DMS79 (cell line): ENCODE measurements at regions not wholly inside any gene's neighbourhood (a gene's known extent, or its start where the extent isn't known, plus 50 kb on each side); places are given as distances from the start of the nearest gene placed in this dataset.

ENCODE experiments used
- DNase-seq: peaks from one replicate; lab custom pipeline; 2025; lab: John Stamatoyannopoulos, UW

DNA sequence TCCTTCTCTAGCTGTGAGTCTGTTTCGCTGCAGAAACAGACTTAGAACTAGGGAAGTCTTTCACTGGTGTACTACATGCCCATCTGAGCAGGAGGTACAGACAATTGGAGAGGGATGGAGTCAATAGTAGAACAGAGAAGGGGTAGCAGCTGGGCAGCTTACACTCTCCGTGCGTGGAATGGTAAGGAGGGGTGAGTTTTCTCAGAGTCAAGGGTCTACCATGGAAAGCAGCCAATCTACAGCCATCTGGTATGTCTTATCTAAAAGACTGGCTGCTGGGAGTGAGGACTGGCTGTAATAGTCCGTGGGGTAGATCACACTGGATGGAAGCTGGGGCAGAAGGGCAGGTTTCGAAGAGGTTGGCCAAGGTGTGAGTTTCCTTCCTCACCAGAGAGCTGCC lies 137.3 kb upstream of the TENM4 start:
- no peak for DNase-seq

DNA sequence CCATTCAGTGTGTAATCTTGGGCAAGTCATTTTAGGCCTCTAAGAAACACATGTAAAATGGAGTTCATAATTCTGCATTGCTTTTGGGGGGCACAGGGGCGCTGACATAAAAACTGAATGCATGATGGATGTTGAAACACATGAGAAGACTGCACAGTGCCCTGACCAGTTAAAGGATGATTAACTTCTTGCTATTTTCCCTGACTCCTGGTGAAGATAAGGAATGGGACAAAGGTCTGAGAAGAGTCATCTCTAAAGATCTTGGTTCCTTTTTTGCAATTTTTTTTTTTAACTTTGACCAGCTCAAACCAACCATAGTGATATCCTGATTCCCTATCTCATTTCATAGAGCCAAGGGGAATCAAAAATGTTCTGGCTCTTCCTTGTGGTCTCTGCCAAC lies 134.9 kb upstream of the TENM4 start:
- no peak for DNase-seq

DNA sequence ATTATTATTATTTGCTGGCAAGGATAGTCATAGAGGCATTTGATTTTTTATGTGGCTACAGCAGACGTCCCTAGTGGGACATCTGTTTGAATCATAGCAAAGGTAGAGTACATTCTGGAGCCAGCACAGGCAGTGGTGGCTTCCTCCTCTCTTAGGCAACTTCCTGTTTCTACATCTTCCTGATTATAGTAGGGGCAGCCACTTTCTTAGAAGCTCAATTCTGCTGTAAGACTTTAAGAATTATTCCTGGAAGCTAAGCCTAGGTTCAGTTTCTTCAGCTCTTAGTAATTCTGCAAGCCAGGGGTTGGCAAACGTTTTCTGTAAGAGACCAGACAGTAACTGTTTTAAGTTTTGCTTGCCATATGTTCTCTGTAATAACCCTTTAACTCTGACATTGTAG lies 129.3 kb upstream of the TENM4 start:
- no peak for DNase-seq

DNA sequence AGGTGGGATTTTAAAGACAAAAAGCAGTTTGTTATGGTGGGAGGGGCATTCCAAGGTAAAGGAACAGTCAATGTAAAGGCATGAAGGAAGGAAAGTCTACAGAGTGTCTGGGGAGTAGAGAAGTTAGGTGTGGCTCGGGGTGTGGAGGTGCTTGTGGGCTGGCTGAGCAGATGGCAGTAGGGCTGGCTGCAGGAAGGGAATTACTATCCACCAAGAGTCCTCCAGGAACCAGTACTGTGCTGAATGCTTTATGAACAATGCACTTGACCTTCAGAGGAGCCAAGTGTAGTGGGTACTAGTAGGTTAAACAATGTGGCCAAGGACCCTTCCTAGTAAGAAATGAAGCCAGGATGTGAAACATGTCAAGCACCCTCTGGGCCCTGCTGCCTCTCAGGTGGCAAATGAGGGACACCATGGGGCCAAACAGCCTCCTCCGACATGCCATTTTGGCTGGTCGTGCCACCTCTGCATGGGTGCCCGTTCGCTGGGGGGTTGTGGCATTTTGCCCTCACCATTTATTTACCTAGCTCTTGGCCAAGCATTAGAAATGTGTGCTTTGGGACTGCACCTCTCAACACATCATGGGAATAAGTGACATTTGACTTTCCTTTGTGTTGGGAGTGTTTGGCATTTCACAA lies 123.6 kb upstream of the TENM4 start:
- peak; percentile 12 for DNase-seq

DNA sequence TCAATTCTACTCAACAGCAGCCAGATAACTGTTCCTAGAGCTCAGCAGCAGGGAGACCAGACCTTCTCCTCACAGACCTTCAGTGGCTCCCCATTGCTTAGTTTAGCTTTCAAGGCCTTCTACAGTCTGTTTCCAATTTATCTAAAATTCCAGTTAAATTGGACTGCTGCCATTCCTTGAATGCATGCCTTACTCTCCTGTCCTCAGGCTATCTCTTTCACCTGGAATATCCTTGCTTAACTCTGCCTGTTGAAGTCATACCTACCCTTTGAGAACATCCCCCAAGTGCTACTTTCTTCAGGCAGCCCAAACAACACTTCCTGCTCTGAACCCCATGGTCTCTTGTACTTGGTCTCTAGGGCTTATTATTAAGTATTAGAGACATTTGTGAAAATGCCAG lies 120.7 kb upstream of the TENM4 start:
- no peak for DNase-seq

DNA sequence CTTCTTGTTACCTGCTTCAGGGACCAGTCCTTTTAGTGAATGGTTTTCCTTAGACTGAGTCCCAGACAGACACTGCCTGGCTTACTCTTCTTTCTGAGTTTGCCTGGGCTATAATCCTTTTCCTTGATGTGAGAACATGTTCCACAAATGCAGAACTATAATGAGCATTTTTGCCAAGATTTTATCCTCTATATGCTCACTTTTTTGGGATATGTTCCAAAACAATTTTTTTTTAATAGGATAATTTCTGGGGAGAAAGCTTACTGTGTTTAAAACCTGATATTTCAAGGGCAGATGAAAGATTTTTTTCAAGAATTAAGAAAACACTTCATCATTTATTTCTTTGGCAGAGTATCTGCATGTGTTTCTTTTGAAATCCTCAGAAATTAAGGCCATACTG lies 110.0 kb upstream of the TENM4 start:
- no peak for DNase-seq

DNA sequence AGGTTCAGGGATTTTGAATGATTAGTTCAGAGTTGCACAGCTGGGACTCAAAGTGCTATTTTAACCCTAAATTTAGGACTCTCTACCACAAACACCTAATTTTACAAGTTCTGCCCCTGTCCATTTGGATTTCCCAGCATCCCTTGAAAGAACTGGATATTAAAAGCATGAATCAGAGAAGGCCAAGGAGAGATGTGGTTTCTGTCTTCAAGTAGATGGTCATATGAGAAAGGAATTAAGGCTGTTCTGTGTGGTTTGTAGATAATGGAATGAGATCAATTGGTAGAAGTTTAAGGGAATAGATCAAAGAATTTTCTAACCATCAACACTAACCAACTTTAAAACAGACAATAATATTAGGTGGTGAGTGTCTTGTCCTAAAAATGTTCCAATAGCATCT lies 106.4 kb upstream of the TENM4 start:
- no peak for DNase-seq

DNA sequence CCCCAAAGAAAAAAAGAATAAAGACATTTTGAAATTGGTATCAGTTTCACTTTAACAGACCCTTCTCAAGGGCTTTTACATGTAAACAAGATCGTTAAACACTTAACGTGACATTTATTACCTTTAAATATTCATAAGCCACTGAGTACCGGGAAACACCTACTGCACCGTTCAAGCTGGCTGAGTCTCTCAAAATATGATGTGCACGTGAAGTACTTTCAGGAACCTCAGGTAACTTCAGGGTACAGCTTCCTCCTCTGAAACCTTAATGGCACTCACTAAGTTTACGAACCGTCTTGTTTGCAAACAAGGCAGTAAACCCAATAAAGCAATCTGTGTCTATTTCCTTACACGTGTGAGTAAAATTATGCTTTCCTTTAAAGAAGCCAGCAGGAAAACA lies 105.5 kb upstream of the TENM4 start:
- DNase-seq = peak; percentile 49

DNA sequence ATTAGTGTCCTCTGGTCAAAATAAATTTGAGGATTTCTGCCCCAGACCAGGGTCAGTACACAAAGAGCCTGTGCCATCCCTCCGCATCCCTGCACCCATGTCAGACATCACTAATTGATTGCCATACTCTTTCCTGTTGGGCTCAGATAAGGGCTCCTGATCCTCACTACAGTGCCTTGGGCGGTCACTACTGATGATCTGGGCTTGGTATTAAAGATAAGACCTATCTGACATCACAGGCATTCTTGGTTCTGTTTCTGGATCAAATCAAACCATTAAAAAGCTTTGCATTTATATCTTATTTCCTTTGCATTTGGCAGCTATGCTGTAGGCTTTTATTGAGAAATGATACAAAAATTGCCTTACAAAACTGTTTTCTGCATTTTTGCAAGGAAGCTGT lies 103.5 kb upstream of the TENM4 start:
- no peak for DNase-seq

DNA sequence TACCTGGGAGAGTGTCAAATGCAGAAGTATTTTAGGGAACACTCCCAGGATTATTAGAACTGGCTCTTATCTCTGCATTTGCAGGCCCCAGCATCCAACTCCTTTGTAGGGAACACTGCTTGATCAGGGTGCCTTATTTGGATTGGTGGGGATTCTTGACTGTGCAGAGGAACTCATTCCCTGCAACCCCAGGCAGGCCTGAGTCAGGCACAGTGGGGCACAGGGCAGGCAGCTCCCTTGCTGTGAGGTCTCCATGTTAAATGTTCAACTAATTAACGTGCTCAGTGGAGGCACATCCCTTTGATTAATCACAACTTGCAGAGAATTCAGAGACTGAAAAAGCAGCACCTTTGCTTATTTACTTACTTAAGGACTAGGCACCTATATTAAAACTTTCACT lies 102.3 kb upstream of the TENM4 start:
- no peak for DNase-seq

DNA sequence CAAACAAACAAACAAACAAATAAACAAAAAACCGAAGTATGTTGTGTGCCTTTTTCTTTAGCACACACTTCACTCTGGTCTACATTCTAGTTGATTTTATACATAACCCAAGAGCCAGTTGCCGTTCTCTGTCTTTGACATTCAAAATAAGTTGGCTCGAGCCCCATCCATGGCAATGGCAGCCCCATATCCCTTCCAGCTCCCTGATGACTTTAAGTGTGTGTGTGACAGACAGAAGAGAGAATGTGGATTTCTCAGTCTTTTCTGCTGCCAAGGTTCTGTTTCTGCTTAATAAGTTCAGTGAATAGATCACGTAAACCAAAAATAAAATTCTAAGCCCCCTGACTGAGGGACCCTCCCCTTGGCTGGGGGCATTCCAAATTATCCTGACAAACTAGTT lies 100.6 kb upstream of the TENM4 start:
- DNase-seq = no peak

DNA sequence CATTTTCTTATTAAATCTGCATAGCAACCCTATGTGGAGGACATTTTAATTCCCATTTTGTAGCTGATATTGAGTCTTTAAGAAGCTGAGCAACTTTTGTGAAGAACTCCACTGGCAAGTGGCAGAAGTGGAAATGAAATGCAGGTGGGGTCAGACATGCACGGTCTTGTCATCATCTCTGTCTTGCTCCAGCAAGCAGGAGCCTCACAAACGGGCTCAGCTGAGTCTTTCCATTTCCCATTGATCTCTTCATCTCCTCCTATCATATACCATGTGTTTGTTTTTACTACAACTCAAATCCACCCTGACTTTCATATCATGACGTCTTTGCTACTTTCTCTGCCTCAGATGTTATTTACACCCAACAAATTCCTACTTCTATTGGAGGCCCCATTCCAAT lies 97.9 kb upstream of the TENM4 start:
- DNase-seq = no peak

DNA sequence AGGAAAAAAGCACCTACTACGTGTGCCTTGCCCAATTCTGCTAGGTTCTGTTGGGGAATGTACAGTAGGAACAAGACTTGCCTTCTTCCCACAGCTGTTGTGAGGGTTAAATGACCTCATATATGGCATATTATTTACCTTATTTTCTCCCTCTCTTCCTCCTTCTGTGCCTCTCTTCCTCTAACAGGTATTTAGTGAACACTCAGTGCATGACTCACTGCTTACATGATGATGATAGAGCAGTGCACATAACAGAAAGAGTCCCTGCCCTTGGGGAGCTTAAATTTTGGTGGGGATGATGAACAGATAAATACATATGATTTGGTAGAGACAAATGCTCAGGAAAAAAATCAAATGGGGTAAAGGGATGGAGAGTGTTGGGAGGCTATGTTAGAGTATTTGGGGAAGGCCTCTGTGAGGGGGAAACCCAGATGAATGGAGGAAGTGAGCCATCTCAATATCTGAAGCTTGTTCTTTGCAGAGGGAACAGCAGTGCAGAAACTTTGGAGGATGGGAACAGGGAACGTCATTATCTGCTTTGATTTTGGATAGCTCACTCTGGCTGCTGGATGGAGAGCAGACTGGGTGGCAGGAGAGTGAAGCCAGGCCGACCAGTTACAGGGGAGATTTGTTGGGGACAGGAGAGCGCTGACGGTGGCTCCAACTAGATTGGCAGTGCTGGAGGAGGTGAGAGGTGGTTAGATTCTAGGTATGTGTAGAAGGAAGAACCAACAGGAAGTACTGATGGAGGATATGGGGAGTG lies 95.5 kb upstream of the TENM4 start:
- no peak for DNase-seq

DNA sequence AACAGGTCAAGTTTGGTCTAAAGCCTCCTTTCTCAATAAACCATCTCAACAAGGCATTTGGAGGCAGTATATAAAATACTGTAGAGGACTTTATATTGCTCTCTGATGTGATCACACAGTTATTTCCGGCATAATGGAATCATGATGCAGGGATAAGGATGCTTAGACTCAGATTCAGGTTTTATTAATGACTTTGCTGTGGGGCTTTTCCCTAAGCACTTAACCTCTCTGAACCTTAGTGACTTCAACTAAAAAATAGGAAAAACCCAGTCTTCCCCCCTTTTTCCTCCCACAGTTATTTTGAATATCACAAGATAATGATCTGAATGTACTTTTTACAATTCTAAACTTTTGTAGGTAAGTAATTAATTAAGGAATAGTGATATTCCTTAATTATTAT lies 94.8 kb upstream of the TENM4 start:
- DNase-seq = no peak

DNA sequence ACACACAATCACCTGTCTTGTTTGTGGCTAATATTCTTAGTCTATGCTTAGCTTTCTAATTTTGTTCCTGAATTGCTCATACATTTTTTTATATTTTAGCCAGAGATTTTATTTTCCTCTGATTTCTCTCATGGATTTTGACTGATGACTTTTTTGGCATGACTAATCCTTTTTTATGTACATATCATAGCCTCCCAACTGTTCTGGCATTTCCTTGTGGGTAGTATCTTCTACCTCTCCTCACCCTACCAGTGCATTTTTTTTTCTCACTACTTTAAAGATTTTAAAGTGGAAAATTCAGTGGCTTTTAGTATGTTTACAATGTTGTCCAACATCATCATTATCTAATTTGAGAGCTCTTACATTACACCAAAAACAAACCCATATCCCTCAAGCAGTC lies 84.4 kb upstream of the TENM4 start:
- DNase-seq = no peak

DNA sequence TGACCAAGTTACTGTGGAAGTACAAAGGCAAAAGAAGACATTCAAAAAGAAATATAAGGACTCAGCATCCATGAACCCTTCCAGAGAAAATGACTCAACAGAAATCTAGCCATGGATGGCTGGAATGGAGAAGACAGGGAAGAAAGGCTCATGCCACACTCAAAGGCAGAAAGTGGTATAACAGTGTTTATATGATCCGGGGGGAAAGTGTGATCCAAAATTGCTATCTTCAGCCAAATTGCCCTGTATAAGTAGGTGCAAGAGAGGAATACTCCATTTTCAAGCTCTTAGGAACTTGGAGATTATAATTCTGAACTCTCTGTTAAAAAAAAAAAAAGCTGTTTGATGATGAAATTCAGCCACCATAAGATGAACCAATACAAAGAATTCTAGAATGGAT lies 81.8 kb upstream of the TENM4 start:
- DNase-seq = no peak

DNA sequence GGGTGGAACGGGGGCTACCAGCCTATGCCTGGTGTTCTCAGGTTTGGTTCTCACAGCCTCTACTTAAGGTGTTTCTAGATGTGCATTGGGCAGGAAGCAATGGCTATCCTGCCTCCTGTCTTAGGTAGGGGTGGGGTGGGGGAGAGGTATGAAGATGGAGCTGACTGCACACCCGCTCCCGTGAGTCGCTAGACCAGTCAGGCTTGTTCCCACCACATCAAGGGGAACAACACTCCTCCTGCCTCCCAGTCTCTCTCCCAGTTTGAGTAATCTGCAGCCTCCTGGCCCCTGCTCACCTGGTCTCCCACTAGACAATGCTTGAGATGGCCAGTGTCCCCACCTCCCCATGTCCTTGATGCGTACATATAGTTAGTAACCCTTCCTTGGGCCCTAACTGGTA lies 79.3 kb upstream of the TENM4 start:
- no peak for DNase-seq

DNA sequence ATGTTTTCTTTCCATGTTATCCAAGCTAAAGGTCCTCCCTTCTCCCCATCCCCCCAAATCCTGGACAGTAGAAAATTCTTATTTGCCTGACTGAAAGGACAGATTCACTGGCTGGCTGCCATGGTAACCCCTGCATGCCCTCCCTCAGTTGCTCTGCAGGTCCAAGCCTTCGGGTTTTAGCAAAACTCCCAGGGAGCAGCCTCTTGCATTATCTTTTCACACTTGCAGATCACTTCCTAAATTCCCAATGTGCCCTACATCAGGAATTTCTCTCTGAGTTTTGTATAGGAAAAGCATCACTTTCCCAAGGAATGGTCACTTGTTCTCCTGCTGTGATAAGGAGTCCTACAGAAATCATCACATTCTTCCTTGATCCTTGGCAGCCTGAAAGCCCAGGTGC lies 75.0 kb upstream of the TENM4 start:
- DNase-seq = no peak

DNA sequence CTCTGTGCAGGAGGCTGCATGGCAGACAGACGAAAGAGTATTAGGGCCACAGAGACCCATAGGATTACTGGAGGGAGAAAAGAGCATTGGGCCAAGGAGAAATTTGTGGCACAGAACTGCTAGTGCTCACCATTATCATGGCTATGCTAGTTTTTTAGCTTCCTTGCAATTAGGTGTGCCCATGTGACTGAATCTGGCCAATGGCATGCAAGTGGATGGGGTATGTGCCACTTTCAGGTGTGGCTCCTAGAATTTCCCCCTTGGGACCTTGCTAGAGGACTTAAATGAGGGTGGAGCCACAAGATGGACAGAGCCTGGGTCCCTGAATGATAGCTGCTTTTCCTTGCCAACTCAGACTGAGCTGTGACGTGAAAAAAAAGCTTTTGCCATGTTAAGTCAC lies 73.9 kb upstream of the TENM4 start:
- no peak for DNase-seq

DNA sequence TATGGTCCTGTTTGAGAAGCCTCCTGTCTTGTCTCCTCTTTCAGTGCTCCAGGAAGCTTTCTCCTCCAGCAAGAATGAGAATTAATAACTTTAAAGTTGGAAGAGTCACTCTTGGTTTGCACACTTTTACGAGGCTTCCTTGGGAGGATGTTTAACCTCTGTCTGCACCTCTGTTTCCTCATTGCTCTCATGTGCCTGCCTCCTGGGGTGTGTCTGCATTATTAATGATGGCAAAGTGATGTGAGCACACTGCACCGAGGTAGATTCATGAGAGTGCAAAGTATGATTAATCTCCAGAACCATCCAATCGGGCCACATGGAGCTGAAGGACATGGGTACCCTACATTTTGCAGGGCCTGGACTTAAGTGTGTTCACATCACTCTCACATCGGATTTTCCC lies 73.5 kb upstream of the TENM4 start:
- no peak for DNase-seq

DNA sequence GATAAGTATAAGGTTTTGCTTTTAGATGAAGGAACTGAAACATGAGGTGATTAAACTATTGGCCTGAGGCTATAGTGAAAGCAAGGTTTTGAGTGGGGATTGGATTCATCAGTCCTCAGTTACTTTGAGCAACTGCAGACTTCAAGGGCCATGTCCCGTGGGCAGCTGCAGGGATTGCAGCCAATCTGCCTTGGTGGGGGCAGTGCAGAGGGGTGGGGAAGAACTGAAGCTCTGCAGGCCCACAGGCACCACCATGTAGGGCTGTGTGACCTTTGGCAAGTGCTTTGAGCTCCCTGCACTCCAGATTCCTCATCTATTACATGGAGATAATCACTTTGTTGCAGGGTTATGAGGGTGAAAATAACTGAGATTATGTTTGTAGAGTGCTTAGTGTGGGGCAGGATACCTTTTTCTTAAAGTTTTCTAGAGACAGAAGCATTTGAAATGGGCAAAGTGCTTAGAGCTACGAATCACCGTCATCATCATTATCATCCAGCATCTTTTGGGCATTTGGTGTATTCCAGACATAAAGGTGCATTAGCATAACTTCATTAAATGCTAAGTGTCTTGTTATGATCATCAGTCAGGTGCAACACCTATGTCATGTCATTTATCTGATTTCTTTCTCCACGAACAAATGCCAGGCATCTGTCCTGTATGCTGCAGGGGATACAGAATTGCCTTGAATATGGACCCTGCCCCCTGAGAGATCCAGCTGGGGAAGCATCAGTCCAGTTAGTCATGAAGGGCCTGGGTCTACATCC lies 72.1 kb upstream of the TENM4 start:
- no peak for DNase-seq

DNA sequence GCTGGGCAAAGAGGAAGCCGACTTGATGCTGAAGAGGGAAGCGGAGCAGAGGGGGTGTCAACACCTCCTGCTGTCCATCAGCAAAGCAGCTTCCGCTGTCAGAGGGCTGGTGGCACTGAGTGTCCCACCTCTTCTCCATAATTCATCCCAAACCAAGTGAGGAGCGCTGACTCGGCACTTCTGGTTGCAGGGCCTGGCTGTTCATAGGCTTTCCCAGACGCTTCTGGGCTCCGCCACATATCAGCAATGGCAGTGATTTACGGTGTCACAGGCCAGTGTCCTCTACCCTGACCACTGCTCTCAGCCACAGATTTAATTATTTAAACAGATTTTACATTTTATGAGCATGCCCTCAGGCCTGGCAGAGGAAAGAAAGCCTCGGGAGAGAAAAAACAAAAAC lies 70.1 kb upstream of the TENM4 start:
- DNase-seq = no peak

DNA sequence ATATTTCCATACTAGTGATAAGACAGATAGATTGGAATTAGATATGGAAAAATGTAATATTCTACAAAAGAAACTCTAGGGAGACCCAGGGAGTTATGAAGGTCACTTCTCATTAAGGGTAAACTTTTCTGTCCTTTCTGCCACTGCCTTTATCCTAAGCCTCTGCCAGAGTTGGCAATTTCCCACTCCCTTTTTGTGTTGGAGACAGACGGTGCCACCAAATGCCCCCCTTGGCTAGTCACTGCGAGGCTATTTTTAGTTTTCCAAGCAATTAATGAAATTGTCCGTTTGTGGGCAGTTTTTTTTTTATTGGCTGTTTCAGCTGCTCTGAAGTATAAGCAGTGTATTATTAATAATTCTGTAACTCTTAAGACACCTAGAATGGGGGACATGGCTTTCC lies 67.6 kb upstream of the TENM4 start:
- no peak for DNase-seq
